ENCODE measurements at regions not wholly inside any gene's neighbourhood (a gene's known extent, or its start where the extent isn't known, plus 50 kb on each side); places are given as distances from the start of the nearest gene placed in this dataset.

DNA sequence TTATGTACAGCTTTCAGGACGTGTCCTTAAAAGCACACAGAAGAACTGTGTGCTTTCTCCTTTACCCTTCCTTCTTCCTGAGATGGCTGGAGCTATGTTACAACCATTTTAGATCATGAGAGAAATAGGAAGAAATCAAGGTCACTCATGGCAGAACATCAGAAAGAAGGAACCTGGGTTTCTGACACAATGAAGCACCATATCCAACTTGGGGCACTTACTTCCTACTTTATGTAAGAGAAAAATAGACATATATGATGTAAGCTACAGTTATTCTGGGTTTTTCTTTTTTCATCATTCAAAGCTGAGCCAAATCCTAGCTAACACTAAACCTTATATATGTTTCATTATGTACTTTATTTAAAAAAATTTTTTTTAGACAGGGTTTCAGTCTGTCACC is 79.5 kb downstream of the FAM161A start:
- Histone ChIP-seq H3K9me3 (ENCODE audit: insufficient read depth, low read depth, low read length) (no peaks in the 10 kb centered on the region), H3K4me3 (ENCODE audit: low read length) (no peak overlapping the region), H3K27ac (ENCODE audit: low read depth, low read length) (no peak overlapping the region), H3K9ac (ENCODE audit: low read depth, low read length) (no peak overlapping the region), H3K36me3 (ENCODE audit: insufficient read depth, low read length) (no peaks in the 10 kb centered on the region), H3K4me1 (ENCODE audit: insufficient read depth, low read length) (no peaks in the 10 kb centered on the region), H3K27me3 (ENCODE audit: insufficient read depth, low read length) (no peaks in the 10 kb centered on the region)
- WGBS: 57% methylated on average over 1 of the region's 1 CpG

DNA sequence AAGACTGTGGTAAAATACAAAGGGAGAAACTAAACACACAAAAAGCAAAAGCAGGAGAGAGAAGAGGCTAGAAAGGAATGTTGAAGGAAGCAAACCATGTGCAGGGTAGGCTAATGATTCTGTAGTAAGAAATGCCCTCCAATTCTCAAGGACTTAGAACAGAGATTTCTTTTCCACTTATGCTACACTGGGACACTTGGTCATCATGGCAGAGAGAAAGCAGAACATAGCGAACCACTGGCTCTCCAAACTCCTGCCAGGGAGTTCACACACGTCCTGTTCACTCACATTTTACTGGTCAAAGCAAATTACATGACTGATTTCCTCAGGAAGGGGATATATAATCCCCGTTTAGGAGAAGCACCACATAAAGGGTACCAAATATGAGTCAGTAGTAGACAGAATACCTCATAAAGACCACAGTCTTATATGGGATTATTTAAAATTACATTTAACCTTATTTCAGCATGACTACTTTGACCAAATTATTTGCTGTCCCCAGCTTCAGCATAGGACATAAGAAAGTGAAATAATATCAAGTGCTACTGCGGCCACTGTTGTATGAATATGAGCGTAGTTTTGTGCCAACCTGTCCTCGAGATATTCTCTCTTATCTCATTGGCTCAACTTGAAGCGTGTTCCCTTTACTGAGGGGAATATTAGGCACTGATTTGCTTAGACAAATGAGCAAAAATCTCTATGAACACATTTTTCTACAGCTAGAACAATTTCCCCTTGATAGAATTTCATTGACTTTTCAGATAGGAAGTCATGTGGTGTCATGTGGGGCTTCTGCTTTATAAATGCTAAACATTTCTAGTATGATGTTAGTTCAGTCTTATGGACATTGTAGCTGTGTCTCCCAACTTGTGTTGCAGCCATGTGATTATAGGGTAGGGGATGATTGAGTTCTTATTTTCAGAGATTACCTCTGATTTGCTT is 81.7 kb downstream of the FAM161A start:
- Histone ChIP-seq H3K4me1 (ENCODE audit: insufficient read depth, low read length) (no peaks in the 10 kb centered on the region), H3K27ac (ENCODE audit: low read depth, low read length) (no peak overlapping the region), H3K4me3 (ENCODE audit: low read length) (no peak overlapping the region), H3K27me3 (ENCODE audit: insufficient read depth, low read length) (no peaks in the 10 kb centered on the region), H3K36me3 (ENCODE audit: insufficient read depth, low read length) (no peaks in the 10 kb centered on the region), H3K9ac (ENCODE audit: low read depth, low read length) (no peak overlapping the region), H3K9me3 (ENCODE audit: insufficient read depth, low read depth, low read length) (no peaks in the 10 kb centered on the region)
- 88% methylated on average over 6 of the region's 7 CpGs for WGBS

DNA sequence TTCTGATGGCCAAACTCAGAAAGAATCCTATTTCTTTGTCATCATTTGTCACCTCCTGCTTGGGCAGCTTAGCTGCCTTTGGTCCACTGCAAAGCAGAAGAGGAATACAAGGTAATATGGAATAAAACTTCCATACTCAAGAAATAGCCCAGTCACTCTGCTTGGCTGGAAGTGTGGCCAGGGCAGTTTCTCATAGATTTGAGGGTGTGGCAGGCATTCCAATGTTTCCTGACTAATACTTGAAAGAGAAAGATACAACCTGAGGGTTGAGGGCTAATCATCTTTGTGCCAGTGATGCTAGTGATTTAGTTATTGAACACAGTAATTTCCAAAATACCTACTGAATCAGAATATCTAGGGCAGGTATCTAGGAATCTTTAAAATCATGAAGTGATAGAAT is 83.1 kb downstream of the FAM161A start:
- Histone ChIP-seq H3K4me3 (ENCODE audit: low read length) (no peak overlapping the region), H3K4me1 (ENCODE audit: insufficient read depth, low read length) (no peaks in the 10 kb centered on the region), H3K27ac (ENCODE audit: low read depth, low read length) (no peak overlapping the region), H3K27me3 (ENCODE audit: insufficient read depth, low read length) (0 out of 2 replicates have a peak, but pooled peaks cover 2% of the 10 kb centered on the region), H3K9ac (ENCODE audit: low read depth, low read length) (no peak overlapping the region), H3K36me3 (ENCODE audit: insufficient read depth, low read length) (no peaks in the 10 kb centered on the region), H3K9me3 (ENCODE audit: insufficient read depth, low read depth, low read length) (no peaks in the 10 kb centered on the region)

DNA sequence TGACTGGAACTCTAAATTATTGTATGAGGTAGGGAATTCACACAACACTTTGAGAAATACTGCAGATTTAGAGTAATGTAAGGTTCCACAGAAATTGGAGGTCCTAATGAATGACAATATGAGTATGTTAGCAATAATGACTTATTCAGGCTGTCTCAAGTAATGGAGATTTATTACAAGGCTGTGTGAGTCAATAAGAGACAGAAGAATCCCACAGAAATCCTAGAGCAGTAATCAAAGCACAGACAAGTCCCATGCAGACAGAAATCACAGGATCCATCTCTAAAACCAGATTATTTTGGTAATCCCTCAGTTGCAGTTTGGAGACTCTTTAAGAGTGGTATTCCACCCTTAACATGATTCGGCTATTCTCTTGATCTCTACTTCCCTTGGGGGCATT is 83.6 kb downstream of the FAM161A start:
- Histone ChIP-seq H3K9me3 (ENCODE audit: insufficient read depth, low read depth, low read length) (no peaks in the 10 kb centered on the region), H3K4me3 (ENCODE audit: low read length) (no peak overlapping the region), H3K4me1 (ENCODE audit: insufficient read depth, low read length) (no peaks in the 10 kb centered on the region), H3K27me3 (ENCODE audit: insufficient read depth, low read length) (0 out of 2 replicates have a peak, but pooled peaks cover 2% of the 10 kb centered on the region), H3K27ac (ENCODE audit: low read depth, low read length) (no peak overlapping the region), H3K9ac (ENCODE audit: low read depth, low read length) (no peak overlapping the region), H3K36me3 (ENCODE audit: insufficient read depth, low read length) (no peaks in the 10 kb centered on the region)
- 88% methylated on average over 1 of the region's 1 CpG for WGBS

DNA sequence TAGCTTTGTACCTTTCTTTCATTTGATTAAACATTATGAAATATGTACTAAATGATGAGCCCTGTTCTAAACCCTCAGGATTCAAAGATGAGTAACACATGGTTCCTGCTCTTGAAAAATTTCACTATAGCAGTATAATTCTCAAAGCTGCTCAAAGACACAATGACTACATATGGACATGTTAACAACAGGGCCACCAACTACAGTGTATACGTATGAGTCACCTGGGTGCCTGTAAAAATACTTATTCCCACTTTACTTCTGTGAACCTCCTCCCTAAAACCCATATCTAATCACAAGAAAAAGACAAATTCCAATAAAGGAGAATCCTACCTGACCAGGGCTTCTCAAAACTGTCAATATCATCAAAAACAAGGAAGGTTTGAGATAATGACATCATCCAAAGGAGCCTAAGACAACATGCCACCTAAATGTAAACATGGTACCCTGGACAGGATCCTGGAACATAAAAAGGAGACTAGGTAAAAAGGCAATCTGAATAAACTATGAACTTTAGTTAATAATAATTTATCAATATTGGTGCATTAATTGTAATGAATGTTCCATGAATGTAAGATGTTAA is 84.7 kb downstream of the FAM161A start:
- WGBS: 95% methylated on average over 1 of the region's 1 CpG
- Histone ChIP-seq H3K4me1 (ENCODE audit: insufficient read depth, low read length) (no peaks in the 10 kb centered on the region), H3K27me3 (ENCODE audit: insufficient read depth, low read length) (0 out of 2 replicates have a peak, but pooled peaks cover 2% of the 10 kb centered on the region), H3K4me3 (ENCODE audit: low read length) (no peak overlapping the region), H3K9me3 (ENCODE audit: insufficient read depth, low read depth, low read length) (no peaks in the 10 kb centered on the region), H3K36me3 (ENCODE audit: insufficient read depth, low read length) (no peaks in the 10 kb centered on the region), H3K27ac (ENCODE audit: low read depth, low read length) (no peak overlapping the region), H3K9ac (ENCODE audit: low read depth, low read length) (no peak overlapping the region)

DNA sequence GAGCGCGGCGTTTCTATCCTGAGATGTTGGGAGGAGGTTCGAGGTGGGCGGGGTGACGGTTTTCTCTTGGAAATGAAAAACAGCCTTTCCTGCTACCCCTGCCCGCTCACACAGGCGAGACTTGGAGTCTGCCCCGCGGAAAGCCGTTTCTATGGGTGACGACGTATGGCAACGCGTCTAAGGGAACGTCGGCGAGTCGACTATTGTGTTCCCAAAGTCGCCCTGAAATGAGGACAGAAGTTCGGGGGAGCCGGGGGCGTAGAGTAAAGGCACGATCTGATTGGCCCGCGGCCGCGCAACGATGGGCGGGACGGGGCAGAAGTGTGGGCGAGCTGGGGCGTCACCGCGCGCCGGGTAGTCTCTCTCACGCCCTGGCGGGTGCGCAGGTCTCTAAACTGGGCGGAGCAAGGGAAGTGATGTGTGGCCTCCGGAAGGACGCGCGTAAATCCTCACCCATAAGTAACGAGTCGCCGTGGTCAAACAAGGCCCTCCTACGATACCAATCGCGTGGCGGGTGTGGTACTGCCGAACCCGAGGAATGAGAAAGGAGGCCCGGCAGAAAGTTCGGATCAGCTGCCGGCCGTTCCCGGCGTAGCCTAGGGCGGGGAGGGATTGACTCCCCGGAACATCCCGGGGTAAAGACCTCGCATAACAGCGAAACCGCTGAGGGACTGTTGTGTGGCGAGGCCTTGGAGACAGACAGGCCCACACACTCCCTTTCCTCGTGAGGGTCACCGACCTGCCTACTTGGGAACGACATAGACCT is 89.6 kb downstream of the FAM161A start:
- Histone ChIP-seq H3K36me3 (ENCODE audit: insufficient read depth, low read length) (no peaks in the 10 kb centered on the region), H3K9ac (ENCODE audit: low read depth, low read length) (peak overlapping the region; percentile 80), H3K27me3 (ENCODE audit: insufficient read depth, low read length) (0 out of 2 replicates have a peak, but pooled peaks cover 2% of the 10 kb centered on the region), H3K27ac (ENCODE audit: low read depth, low read length) (peak overlapping the region; percentile 91), H3K9me3 (ENCODE audit: insufficient read depth, low read depth, low read length) (no peaks in the 10 kb centered on the region), H3K4me3 (ENCODE audit: low read length) (peak overlapping the region; percentile 79), H3K4me1 (ENCODE audit: insufficient read depth, low read length) (peaks cover 5% of the 10 kb centered on the region; the same call in 1 of the 2 replicates)
- WGBS: 2% methylated on average over 70 of the region's 70 CpGs

DNA sequence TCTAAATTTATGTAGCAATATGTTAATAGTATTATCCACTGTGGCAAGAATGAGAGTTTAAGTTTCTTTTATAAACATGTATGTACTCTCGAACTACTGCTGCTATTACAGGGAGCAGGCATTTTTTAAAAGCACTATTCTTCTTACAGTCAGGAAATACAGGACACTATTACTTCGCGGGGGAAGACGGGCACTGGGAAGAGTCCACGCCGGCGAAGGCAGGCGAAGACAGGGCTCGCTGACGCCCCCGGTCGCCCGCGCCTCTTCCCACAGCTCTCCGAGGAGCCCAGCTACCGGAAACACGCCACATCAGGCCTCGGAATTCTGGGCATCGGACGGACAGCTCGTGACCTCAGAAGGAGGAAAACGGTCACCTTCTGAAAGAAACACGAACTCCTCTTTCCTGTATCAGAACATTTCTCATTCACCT is 90.2 kb downstream of the FAM161A start:
- Histone ChIP-seq H3K27ac (ENCODE audit: low read depth, low read length) (peak overlapping the region; percentile 91), H3K27me3 (ENCODE audit: insufficient read depth, low read length) (0 out of 2 replicates have a peak, but pooled peaks cover 2% of the 10 kb centered on the region), H3K9me3 (ENCODE audit: insufficient read depth, low read depth, low read length) (no peaks in the 10 kb centered on the region), H3K9ac (ENCODE audit: low read depth, low read length) (peak overlapping the region; percentile 80), H3K4me3 (ENCODE audit: low read length) (peak overlapping the region; percentile 79), H3K4me1 (ENCODE audit: insufficient read depth, low read length) (peaks cover 5% of the 10 kb centered on the region; the same call in 1 of the 2 replicates), H3K36me3 (ENCODE audit: insufficient read depth, low read length) (no peaks in the 10 kb centered on the region)
- WGBS: under 1% methylated on average over 22 of the region's 23 CpGs

DNA sequence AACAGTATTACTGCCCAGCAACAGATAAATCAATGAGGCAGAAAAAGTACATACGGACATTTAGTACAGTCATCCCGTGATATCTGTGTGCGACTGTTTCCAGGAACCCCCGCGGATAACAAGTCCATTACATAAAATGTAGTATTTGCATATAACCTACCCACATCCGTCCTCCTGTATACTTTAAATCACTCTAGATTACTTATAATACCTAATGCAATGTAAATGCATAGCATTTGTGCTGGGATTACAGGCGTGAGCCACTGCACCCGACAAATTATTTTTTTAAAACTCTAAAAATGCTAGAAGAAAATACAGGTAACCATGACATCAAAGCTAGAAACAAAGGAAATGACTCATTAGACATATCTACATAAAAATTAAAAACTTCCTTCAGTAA is 91.6 kb downstream of the FAM161A start:
- 95% methylated on average over 8 of the region's 8 CpGs for WGBS
- peaks cover 5% of the 10 kb centered on the region; the same call in 1 of the 2 replicates for H3K4me1 ChIP-seq (ENCODE audit: insufficient read depth, low read length)
- H3K36me3 ChIP-seq (ENCODE audit: insufficient read depth, low read length): no peaks in the 10 kb centered on the region
- H3K27ac ChIP-seq (ENCODE audit: low read depth, low read length): no peak overlapping the region
- H3K27me3 ChIP-seq (ENCODE audit: insufficient read depth, low read length): 0 out of 2 replicates have a peak, but pooled peaks cover 2% of the 10 kb centered on the region
- no peak overlapping the region for H3K9ac ChIP-seq (ENCODE audit: low read depth, low read length)
- H3K9me3 ChIP-seq (ENCODE audit: insufficient read depth, low read depth, low read length): no peaks in the 10 kb centered on the region
- no peak overlapping the region for H3K4me3 ChIP-seq (ENCODE audit: low read length)

DNA sequence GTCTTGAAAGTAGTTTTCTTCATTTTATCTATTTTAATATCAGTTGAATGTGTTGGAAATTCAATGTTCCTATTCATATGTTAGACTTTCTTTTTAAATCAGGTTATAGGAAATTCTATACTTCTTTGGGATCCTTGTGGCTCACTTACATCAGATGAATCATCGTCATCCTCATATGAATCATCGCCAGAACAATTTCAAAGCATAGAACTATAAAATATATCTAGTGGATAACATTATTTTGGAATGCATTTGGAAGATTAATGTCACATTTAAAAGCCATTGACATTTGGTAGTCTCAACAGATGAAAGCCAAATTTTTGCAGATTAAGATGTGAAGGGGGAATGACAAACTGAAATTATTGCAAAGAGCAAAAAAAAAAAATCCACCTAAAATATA is 94.1 kb downstream of the FAM161A start:
- Histone ChIP-seq H3K9me3 (ENCODE audit: insufficient read depth, low read depth, low read length) (no peaks in the 10 kb centered on the region), H3K9ac (ENCODE audit: low read depth, low read length) (no peak overlapping the region), H3K27ac (ENCODE audit: low read depth, low read length) (no peak overlapping the region), H3K4me3 (ENCODE audit: low read length) (no peak overlapping the region), H3K27me3 (ENCODE audit: insufficient read depth, low read length) (no peaks in the 10 kb centered on the region), H3K4me1 (ENCODE audit: insufficient read depth, low read length) (peaks cover 5% of the 10 kb centered on the region; the same call in 1 of the 2 replicates), H3K36me3 (ENCODE audit: insufficient read depth, low read length) (no peaks in the 10 kb centered on the region)
- WGBS: no CpG with 5 or more reads among the region's 2 CpGs

DNA sequence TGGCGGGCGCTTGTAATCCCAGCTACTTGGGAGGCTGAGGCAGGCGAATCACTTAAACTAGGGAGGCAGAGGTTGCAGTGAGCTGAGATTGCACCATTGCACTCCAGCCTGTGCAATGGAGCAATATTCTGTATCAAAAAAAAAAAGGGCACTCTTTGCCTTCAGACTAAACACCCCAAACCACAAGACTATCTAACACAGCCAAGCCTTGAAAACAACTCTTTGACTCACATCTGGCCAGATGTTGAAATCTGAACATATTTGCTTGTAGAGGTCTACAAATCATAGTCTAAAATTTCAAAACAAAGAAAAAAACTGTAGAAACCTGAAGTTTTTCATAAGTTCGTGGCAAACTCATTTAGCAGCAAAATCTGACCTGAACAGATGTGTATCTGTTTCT is 94.9 kb downstream of the FAM161A start:
- Histone ChIP-seq H3K27ac (ENCODE audit: low read depth, low read length) (no peak overlapping the region), H3K4me1 (ENCODE audit: insufficient read depth, low read length) (peaks cover 5% of the 10 kb centered on the region; the same call in 1 of the 2 replicates), H3K27me3 (ENCODE audit: insufficient read depth, low read length) (no peaks in the 10 kb centered on the region), H3K9me3 (ENCODE audit: insufficient read depth, low read depth, low read length) (no peaks in the 10 kb centered on the region), H3K9ac (ENCODE audit: low read depth, low read length) (no peak overlapping the region), H3K4me3 (ENCODE audit: low read length) (no peak overlapping the region), H3K36me3 (ENCODE audit: insufficient read depth, low read length) (no peaks in the 10 kb centered on the region)
- 87% methylated on average over 4 of the region's 4 CpGs for WGBS

DNA sequence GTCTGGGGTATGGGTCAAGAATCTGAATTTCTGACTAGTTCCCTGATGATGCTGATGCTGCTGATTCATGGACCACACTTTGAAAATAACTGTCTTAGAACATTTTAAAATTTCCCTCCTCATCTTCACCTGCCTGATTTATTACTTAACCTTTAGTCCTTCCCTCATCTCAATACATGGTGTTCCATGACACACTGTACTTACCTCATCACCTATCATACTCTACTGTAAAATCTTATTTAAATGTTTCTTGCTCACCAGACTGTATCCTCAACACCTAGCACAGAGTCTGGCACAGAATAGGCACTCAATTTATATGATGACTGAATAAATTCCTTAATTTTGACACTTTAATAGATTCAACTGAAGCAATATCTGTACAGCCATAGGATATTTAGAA is 95.7 kb downstream of the FAM161A start:
- H3K9ac ChIP-seq (ENCODE audit: low read depth, low read length): no peak overlapping the region
- H3K27ac ChIP-seq (ENCODE audit: low read depth, low read length): no peak overlapping the region
- H3K4me1 ChIP-seq (ENCODE audit: insufficient read depth, low read length): peaks cover 5% of the 10 kb centered on the region; the same call in 1 of the 2 replicates
- no peaks in the 10 kb centered on the region for H3K36me3 ChIP-seq (ENCODE audit: insufficient read depth, low read length)
- H3K4me3 ChIP-seq (ENCODE audit: low read length): no peak overlapping the region
- no peaks in the 10 kb centered on the region for H3K9me3 ChIP-seq (ENCODE audit: insufficient read depth, low read depth, low read length)
- H3K27me3 ChIP-seq (ENCODE audit: insufficient read depth, low read length): no peaks in the 10 kb centered on the region

Measured in HUES64 (cell line).